AG08396 (cell line): ENCODE measurements at regions not wholly inside any gene's neighbourhood (a gene's known extent, or its start where the extent isn't known, plus 50 kb on each side); places are given as distances from the start of the nearest gene placed in this dataset.

Source experiments
- DNase-seq: peaks from one replicate; pipeline ENCODE4 v3.0.0; 2012; ENCODE audit warnings: low spot score, mixed read lengths

DNA sequence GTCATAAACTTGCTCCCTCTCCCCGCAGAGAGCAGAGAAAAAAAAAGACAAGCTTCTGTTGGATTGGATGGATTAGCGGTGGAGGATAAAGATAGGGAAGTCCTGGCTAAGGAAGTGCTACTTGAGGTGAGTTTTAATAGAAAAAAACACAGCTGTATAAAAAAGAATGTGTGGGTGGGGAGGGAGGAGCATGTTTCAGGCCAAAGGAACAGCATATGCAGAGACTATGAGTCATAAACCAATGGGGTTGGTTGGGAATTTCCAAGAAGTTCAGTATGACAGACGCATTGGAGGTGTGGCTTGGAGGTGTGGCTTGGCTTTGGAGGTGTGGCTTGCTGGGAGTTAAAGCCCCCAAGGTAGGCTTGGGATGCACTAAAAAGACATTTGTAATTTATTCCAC, 103.0 kb upstream of the LSM8 start:
- DNase-seq = peak; percentile 31

DNA sequence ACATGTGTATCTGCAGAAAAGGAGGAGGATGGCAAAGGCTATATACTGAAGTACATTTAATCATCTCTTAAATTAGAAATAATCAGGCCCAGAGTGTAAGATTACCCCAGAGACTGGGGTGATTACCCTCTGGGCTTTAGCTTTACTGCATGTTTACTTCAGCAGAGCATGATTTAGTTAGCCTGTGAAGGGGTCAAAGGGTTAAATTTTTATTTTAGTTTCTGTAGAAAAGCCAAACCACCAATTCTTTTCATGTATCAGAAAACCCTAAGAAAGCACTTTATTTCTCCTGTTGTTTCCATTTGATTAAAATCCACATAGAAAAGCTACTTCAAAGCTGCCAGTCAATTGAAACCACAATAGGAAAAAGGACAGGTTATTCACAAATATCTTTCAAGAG, 101.5 kb upstream of the LSM8 start:
- DNase-seq = no peak

DNA sequence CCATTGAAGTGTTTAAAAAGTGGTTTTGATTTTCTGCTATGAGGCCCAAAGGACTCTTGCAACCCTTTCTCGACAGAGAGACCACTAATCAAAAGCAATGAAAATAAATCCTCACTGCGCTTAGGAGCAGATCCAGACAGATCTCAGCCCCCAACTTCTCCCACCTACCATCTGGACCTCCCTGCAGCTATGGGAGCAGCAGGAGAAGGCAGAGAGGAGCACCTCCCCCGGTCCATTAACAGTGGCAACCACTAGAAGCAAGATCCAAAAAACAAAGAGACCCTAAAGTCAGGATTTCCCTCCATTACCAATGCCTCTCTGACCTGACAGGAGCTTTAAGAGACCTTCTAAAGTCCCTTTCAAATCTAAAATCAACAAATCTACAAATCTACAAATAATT, 99.0 kb upstream of the LSM8 start:
- DNase-seq = no peak

DNA sequence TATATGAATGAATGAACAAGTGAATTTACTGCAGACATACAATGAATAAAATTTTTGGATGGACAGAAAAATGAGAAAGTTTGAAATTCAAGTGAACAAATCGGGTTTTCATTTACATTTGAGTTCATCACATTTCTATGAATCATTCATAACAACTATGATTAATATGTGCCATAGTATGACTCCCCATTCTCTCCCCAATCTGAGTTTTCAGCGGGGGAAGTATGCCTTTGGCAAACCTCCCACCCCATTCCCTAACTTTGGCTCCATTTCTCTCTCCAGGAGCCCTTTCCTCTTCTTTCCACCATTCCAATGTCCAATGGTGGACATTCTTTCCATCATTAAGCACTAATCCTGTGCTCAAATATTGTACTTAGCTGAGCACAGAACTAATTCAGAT, 96.8 kb upstream of the LSM8 start:
- DNase-seq = no peak

DNA sequence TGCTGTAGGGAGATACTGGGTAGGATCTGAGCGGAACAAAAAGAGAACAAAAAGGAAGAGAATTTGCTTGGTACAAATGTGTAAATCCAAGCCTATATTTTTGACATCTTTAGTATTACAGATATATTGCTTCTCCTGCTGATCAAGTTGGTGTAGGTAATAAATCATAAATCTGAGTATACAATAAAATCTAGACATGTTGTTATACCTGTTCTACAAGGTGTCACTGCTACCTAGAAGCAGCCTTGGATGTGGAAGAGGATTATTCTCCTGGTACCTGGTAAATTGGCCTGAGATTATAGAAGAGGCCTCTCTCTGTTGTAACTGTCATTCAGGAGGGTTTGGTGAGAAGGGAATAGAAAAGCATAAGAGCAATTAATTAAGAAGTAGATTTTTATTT, 89.9 kb upstream of the LSM8 start:
- no peak for DNase-seq

DNA sequence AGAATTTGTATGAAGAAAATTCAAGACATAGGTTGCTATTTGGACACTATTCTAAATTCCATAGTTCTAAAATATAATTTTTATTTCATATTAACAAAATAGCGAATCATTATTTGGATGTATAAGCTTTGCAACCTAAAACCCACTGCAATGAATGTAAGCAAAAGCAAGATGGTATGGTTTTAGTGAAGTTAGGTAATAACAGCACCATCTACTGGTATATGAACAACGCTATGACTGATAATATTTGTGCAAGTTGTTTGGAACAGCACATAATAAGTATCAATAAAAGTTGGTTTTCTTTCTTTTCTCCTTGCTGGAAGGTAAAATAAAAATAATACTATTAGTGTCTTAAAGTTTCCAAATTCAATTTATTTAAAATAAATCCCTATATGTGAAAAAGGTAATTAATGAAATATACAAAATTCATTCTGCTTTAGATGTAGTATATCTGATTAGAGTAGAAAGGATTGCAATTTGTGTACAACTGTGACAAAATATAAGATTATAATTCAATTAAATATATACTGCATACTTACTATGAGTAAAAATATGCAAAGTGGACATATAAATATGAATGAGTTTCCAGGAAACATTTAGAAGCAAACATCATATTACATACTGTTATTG, 79.0 kb upstream of the LSM8 start:
- no peak for DNase-seq

DNA sequence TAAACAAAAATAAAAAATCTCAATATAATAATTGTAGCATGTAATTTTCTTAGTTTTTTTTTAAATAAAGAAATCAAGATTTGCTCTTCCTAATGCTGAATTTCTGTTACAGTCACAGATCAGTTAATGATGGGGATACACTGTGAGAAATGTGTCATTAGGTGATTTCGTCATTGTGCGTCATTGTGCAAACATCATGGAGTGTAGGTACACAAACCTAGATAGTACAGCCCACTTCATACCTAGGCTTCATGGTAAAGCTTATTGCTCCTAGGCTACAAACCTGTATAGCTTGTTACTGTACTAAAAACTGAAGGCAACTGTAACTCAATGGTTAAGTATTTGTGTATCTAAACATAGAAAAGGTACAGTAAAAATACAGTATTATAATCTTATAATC, 74.4 kb upstream of the LSM8 start:
- no peak for DNase-seq

DNA sequence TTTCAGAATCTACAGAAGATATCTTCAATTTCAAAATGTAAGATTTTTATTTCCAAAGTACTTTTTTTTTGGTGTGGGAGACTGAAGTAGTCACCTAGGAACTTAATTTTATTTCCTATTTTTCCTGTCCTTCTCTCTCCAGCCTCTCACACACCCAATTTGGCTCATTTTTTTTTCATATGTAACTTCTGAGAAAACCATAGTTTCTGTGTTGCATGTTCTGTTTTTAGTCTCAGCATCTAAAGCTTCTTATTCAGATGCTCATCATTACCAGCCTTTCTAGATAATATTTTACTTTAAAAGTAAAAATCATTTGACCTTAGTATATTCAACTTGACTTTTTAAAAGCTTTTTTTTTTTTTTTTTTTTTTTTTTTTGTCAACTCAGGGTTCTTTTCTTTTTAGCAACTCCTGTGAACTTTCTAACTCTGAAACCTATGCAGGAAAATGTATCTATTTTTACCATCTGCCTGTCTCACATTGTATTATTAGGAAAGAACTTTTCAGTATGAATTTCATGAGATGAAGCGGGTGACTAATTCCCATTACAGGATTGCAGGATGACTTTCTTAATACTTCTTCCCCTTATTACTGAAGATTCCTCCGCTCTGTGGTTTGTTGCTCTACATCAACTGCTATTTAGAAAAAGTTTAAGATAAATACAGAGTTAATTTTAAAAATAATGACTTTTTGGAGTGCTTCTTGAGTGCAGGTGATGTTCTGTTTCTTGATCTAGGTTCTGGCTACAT, 73.6 kb upstream of the LSM8 start:
- DNase-seq = no peak

DNA sequence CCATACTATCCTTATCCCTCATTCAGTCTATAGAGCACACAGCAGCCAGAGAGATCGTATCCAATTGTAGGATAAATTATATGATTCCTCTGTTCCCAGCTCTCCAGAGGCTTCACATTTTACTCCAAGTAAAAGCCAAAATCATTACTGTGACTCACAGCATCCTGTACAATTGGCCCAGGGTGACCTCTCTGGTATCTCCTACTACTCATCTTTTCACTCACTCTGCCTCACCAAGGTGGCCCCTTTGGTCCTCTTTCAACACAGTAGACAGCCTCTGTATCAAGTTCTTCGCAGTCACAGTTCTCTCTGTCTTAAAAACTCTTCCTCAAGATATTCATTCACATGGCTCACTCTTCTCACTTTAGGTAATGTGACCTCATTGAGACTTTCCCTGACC, 72.6 kb upstream of the LSM8 start:
- no peak for DNase-seq

DNA sequence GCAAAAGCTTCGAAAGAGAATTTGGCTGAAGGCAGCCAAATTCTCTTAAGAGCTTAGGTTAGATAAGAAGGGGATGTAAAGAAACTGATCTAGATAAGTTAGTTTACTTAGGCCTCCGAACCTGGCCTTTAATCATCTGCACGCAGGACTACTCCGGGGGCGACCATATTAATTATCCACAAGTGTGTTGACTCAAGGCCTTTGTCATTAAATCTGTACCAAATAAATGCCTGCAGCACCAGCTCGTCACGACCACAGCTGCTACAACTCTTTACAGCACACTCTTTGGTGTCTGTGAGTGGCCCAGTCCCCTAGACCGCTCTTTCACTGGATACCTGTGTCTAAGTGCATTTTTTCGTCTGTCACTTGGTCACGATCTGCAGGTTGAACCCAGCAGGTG, 69.8 kb upstream of the LSM8 start:
- no peak for DNase-seq

DNA sequence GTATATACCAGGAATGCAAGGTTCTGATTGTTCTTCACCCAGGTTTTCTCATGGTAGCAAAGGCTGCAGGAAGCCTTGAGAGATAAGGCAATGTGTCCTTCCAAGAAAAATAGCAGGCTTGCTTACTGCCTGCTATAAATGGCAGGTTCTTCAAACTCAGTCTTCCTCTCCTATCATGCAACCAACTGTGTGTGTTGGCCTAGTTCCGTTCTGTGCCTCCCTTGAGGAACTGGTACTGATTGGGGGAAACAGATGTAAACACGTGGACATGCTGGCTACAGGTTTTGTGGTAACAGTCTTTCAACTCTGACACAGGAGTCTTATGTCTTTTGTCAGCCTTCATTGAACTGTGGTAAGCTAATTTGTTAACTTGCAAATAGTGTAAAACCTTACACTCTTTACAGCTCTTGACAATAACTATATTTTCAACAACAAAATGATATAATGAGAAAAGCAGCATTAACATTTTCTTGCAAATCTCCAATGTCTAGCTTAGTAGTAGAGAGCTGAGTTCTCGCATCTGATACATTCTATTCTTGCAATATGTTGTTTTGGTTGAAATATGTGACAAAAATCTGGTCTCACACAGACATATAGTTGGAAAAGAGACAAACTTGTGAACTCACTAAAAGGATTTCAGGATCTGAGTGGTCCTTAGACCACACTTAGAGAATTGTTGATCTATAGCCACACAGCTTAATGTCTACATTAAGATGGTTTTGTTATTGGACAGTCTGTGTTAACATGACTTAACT, 54.7 kb upstream of the LSM8 start:
- no peak for DNase-seq

DNA sequence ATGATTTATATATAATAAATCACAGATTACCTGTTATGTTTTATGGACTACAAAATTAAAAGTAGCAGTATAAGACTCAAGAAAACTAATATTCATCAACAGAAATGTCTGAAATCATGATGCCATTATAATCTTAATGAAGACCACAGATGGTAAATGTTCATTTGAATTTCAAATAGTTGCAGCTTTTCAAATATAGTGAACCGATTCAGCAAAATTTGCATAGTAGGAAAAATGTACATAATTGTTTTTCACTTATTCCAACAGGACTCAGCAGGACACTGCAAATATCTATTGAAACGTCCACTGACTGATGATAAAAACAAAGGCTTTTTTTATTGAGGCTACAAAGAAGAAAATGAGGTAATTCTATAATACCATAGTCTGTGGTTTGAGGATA, 51.2 kb upstream of the LSM8 start:
- DNase-seq = no peak
